ENCODE measurements at regions not wholly inside any gene's neighbourhood (a gene's known extent, or its start where the extent isn't known, plus 50 kb on each side); places are given as distances from the start of the nearest gene placed in this dataset.

DNA sequence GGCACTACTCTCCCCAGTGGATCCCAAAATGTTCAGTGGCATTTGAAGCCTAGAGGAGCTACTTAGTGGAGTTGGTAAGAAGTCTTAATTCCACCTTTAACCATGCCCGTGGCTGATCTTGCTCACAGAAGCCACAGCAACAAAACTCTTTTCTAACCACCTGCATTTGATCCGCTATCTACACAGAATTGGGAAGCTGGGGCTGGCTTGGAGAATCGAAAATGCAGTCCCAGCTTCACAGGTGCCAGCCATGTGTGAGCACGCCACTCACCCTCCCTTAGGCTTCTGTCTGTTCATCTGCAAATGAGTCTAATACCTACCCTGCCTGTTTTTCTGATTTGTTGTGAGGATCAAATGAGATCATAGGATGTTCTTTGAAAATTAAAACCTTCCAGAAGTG, 182.6 kb downstream of the BCL11A start:
- 69 to 79% methylated on average over 4 of the region's 4 CpGs for WGBS, 2 donors
- no peak for ATAC-seq
- Histone ChIP-seq H3K36me3 (replicated peaks in 1 of 2; ENCODE audit: insufficient read depth in 1 of 2, low read depth in 2 of 2) (no peaks in the 10 kb centered on the region), H3K4me1 (no peaks in the 10 kb centered on the region), H3K4me3 (no peak overlapping the region), H3K27me3 (no peaks in the 10 kb centered on the region), H3K27ac (no peak overlapping the region), H3K9me3 (no peaks in the 10 kb centered on the region)
- DNase-seq = no peak
- intact Hi-C loops (cut with DNase I) = no loop called here
- no peak for TF ChIP-seq POLR2A (IDR thresholded peaks at IDR 0.05)
- TF ChIP-seq, protein P1, sequence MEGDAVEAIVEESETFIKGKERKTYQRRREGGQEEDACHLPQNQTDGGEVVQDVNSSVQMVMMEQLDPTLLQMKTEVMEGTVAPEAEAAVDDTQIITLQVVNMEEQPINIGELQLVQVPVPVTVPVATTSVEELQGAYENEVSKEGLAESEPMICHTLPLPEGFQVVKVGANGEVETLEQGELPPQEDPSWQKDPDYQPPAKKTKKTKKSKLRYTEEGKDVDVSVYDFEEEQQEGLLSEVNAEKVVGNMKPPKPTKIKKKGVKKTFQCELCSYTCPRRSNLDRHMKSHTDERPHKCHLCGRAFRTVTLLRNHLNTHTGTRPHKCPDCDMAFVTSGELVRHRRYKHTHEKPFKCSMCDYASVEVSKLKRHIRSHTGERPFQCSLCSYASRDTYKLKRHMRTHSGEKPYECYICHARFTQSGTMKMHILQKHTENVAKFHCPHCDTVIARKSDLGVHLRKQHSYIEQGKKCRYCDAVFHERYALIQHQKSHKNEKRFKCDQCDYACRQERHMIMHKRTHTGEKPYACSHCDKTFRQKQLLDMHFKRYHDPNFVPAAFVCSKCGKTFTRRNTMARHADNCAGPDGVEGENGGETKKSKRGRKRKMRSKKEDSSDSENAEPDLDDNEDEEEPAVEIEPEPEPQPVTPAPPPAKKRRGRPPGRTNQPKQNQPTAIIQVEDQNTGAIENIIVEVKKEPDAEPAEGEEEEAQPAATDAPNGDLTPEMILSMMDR (IDR thresholded peaks at IDR 0.05) = no peak

DNA sequence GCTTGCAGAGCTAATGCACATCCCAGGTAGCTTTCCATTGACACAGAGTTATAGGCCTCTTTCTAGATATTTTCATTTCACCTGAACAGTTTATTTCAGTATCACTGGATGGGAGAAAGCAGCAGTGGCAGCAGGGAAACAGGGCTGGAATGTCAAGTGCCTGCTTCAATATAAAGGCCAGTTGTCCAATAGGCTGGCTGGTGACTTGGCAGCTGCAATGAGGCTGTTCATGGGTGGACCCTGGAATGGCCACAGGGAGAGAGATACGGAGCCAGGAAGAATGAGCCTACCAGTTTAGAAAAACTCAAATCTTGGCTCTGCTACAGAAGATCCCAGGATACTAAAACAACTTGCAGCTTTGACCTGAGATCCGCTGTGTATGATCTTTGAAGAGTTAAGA, 185.0 kb downstream of the BCL11A start:
- Histone ChIP-seq H3K4me1 (no peaks in the 10 kb centered on the region), H3K27ac (no peak overlapping the region), H3K27me3 (no peaks in the 10 kb centered on the region), H3K9me3 (no peaks in the 10 kb centered on the region), H3K4me3 (no peak overlapping the region), H3K36me3 (replicated peaks in 1 of 2; ENCODE audit: insufficient read depth in 1 of 2, low read depth in 2 of 2) (no peaks in the 10 kb centered on the region)
- WGBS, 2 donors = 66 to 71% methylated on average over 2 of the region's 2 CpGs
- DNase-seq = no peak
- TF ChIP-seq, protein P1 (IDR thresholded peaks at IDR 0.05) = no peak
- TF ChIP-seq POLR2A (IDR thresholded peaks at IDR 0.05) = no peak
- ATAC-seq = no peak
- intact Hi-C loops (cut with DNase I) = no loop called here

DNA sequence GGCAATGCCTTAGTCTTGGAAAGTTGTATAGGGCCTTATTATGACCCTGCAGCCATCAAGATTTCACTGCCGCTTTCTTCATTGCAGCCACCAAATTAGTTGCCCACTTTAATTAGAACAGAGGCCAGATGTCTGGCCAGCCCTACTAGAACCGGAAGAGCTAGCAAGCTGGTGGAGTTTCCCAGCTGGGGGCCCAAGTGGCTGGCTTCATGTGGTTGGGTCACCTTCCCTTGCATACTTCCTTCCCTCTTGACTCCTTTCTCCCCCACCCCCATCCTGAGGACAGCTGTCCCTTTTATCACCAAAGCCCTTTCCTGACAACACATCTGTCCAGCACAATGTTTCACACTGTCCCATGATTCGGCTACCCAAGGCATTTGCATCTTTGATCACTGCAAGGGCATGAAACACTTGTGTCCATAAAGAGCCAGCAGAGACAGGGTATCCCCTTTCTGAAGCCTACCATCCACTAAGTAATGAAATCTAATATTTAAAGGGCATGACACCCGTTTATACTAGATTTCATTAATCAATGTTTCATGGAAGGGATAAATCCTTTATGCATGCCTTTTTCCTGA, 187.2 kb downstream of the BCL11A start:
- Histone ChIP-seq H3K4me3 (no peak overlapping the region), H3K27ac (peak overlapping the region in 2 of 4 donors; percentile 29 to 71), H3K27me3 (no peaks in the 10 kb centered on the region), H3K4me1 (no peaks in the 10 kb centered on the region), H3K9me3 (no peaks in the 10 kb centered on the region), H3K36me3 (replicated peaks in 1 of 2; ENCODE audit: insufficient read depth in 1 of 2, low read depth in 2 of 2) (no peaks in the 10 kb centered on the region)
- intact Hi-C loops (cut with DNase I) = no loop called here
- WGBS, 2 donors = 56 to 73% methylated on average over 4 of the region's 4 CpGs
- TF ChIP-seq, protein P1 (IDR thresholded peaks at IDR 0.05) = no peak
- no peak for TF ChIP-seq POLR2A (IDR thresholded peaks at IDR 0.05)
- ATAC-seq (no peak), DNase-seq (no peak)

DNA sequence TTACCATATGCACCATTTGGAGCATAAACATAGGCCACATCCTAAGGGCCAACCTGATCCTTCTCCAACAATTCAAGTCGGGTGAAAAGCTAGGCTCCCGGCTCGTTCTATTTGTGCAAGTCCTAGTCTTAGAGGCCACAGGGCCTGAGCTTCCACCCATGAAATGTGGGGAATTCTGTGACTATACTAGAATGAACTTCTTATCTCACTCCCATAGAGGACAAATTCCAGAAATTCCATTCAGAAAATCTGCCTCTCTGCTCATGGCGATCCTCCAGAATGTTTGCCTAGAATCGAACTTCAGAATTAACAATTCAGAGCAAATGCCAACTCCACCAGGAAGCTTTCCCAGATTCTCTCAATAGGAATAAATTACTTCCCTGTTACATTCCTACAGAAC, 187.9 kb downstream of the BCL11A start:
- ATAC-seq (peak; percentile 84), DNase-seq (peak in 3 of 4 donors; percentile 20 to 31 (median 29))
- intact Hi-C loops (cut with DNase I) = no loop called here
- H3K27ac ChIP-seq = peak overlapping the region in 3 of 4 donors; percentile 15 to 71 (median 49)
- TF ChIP-seq, protein P1 (IDR thresholded peaks at IDR 0.05) = no peak
- no peak for TF ChIP-seq POLR2A (IDR thresholded peaks at IDR 0.05)
- H3K27me3 ChIP-seq = no peaks in the 10 kb centered on the region
- no peaks in the 10 kb centered on the region for H3K4me1 ChIP-seq
- H3K36me3 ChIP-seq (replicated peaks in 1 of 2; ENCODE audit: insufficient read depth in 1 of 2, low read depth in 2 of 2) = no peaks in the 10 kb centered on the region
- no peaks in the 10 kb centered on the region for H3K9me3 ChIP-seq
- WGBS, 2 donors = 31 to 55% methylated on average over 5 of the region's 5 CpGs
- no peak overlapping the region for H3K4me3 ChIP-seq

DNA sequence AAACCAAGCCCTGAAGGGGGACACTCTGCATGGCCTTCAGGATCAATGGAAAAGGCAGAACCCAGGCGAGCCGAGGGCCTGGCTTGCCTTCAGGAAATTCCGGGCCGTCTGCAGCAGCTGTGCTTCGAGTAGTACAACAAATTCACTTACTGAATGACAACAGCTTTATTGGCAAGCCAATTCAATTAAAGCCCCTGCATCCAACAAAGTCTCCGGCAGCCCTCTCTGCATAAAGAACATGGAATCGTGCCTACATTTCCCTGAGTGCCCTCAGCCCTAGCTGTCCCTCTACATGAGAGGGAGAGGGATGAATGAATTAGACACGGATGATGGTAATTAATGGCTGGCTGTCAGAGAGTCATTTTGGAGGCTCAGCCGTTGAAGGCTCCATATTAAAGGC, 189.0 kb downstream of the BCL11A start:
- intact Hi-C loops (cut with DNase I) = no loop called here
- Histone ChIP-seq H3K27ac (no peak overlapping the region), H3K36me3 (replicated peaks in 1 of 2; ENCODE audit: insufficient read depth in 1 of 2, low read depth in 2 of 2) (no peaks in the 10 kb centered on the region), H3K27me3 (no peaks in the 10 kb centered on the region), H3K4me3 (no peak overlapping the region), H3K9me3 (no peaks in the 10 kb centered on the region), H3K4me1 (no peaks in the 10 kb centered on the region)
- TF ChIP-seq POLR2A (IDR thresholded peaks at IDR 0.05) = no peak
- TF ChIP-seq, protein P1 (IDR thresholded peaks at IDR 0.05) = no peak
- no peak for DNase-seq
- WGBS, 2 donors = 69 to 72% methylated on average over 9 of the region's 9 CpGs
- ATAC-seq = no peak
